Kidney epithelial cell (primary cell): ENCODE measurements at regions not wholly inside any gene's neighbourhood (a gene's known extent, or its start where the extent isn't known, plus 50 kb on each side); places are given as distances from the start of the nearest gene placed in this dataset.

Experiments
- DNase-seq: peaks from one replicate; pipeline ENCODE4 v3.0.0-alpha.2; 2010; ENCODE audit warnings: low read depth
- H3K27me3 ChIP-seq: 2 replicates; pipeline ENCODE4 v1.6.0; 2011; ENCODE audit warnings: low read length; ENCODE audit not compliant: control insufficient read depth, insufficient read depth
- H3K36me3 ChIP-seq: 2 replicates; pipeline ENCODE4 v1.5.1; 2011; ENCODE audit warnings: low read length; ENCODE audit not compliant: control insufficient read depth, insufficient read depth
- H3K4me3 ChIP-seq: 2 replicates; pipeline ENCODE4 v1.5.1; 2011; ENCODE audit warnings: low read depth, mild to moderate bottlenecking, control low read depth, low read length
- TF ChIP-seq, protein P1 (sequence below): IDR thresholded peaks from 2 replicates; pipeline ENCODE4 v1.5.1; 2011; ENCODE audit warnings: mild to moderate bottlenecking, moderate library complexity, low read length, control low read depth, inconsistent platforms; ENCODE audit not compliant: insufficient read depth, poor library complexity, severe bottlenecking

DNA sequence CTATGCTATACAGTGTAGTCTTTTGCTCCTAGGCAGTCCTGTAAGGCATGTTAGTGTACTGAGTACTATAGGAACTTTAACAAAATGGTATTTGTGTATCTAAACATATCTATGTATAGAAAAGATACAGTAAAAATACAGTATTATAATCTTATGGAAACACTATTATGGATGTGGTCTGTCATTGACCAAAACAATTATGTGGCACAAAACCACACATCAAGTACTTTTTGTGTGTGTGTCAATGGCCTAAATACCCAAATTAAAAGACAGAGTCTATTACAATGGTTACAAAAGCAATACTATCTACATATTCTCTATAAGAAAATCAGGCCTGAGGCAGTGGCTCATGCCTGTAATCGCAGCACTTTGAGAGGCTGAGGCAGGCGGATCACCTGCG is 610.2 kb upstream of the NDST4 start:
- no peak for DNase-seq
- no peak overlapping the region for H3K4me3 ChIP-seq
- H3K36me3 ChIP-seq, result no peaks in the 10 kb centered on the region
- TF ChIP-seq, protein P1, sequence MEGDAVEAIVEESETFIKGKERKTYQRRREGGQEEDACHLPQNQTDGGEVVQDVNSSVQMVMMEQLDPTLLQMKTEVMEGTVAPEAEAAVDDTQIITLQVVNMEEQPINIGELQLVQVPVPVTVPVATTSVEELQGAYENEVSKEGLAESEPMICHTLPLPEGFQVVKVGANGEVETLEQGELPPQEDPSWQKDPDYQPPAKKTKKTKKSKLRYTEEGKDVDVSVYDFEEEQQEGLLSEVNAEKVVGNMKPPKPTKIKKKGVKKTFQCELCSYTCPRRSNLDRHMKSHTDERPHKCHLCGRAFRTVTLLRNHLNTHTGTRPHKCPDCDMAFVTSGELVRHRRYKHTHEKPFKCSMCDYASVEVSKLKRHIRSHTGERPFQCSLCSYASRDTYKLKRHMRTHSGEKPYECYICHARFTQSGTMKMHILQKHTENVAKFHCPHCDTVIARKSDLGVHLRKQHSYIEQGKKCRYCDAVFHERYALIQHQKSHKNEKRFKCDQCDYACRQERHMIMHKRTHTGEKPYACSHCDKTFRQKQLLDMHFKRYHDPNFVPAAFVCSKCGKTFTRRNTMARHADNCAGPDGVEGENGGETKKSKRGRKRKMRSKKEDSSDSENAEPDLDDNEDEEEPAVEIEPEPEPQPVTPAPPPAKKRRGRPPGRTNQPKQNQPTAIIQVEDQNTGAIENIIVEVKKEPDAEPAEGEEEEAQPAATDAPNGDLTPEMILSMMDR, result no peak
- no peaks in the 10 kb centered on the region for H3K27me3 ChIP-seq

GRCh38 chr4:115720611-115721010 is 607.2 kb upstream of the NDST4 start:
- TF ChIP-seq, protein P1, result no peak
- Histone ChIP-seq H3K27me3 (no peaks in the 10 kb centered on the region), H3K4me3 (no peak overlapping the region), H3K36me3 (no peaks in the 10 kb centered on the region)
- DNase-seq, result no peak

DNA sequence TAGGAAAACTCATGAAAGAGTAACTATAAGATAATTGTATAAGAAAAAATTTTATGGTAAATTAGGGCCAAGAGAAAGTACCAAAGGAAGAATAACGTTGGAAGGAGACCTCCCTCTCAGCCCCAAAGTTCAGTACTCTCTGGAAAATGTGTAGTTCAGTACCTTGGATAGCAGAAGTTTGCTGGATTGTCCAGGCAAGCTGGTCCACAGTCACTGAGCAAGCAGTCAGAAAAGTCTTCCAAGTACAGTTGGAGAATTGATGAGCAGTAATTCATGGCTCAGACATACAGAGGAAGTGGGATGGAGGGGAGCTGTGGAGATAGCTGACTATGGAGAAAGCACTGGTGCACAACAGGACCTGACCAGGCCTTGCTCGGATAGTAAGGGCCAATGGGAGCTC is 598.2 kb upstream of the NDST4 start:
- H3K4me3 ChIP-seq, result no peak overlapping the region
- no peaks in the 10 kb centered on the region for H3K36me3 ChIP-seq
- no peaks in the 10 kb centered on the region for H3K27me3 ChIP-seq
- TF ChIP-seq, protein P1, result no peak
- no peak for DNase-seq

DNA sequence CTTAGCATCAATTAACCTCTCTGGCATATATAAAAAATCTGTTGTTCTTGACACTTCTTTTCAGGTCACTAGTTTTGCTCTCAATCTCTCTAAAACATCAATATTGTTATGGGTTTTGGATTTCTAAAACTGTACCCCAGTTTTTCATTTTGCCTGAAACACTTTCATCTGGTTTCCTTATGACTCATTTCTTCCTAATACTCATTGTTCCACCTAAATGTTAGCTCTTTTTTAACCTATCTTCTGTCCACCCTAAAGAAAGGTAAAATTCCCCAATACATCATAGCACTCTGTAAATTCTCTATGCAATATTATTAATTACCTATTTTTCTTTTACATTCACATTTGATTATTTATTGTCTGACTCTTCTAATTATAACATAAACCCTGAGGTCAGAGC is 575.5 kb upstream of the NDST4 start:
- TF ChIP-seq, protein P1, result no peak
- H3K4me3 ChIP-seq, result no peak overlapping the region
- DNase-seq, result no peak
- no peaks in the 10 kb centered on the region for H3K27me3 ChIP-seq
- H3K36me3 ChIP-seq, result no peaks in the 10 kb centered on the region

DNA sequence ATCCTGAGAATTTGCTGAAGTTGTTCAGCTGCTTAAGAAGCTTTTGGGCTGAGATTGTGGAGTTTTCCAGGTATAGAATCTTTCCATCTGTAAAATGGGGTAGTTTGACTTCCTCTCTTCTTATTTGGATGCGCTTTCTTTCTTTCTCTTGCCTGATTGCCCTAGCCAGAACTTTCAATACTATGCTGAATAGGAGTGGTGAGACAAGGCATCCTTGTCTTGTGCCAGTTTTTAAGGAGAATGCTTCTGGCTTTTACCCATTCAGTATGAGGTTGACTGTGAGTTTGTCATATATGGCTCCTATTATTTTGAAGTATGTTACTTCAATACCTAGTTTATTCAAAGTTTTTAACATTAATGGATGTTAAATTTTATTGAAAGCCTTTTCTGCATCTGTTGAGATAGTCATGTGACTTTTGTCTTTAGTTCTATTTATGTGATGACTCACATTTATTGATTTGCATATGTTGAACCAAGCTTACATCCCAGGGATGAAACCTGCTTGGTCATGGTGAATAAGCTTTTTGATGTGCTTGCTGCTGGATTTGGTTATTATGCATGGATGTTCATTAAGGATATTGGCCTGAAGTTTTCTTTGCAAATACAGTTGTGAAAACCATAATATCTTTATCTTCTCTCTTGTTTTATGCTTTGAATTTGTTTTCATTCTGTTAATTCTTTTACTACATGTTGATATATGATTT is 573.8 kb upstream of the NDST4 start:
- TF ChIP-seq, protein P1, result no peak
- Histone ChIP-seq H3K36me3 (no peaks in the 10 kb centered on the region), H3K4me3 (no peak overlapping the region), H3K27me3 (no peaks in the 10 kb centered on the region)
- no peak for DNase-seq

- TF ChIP-seq, protein P1, result no peak
- no peak for DNase-seq
- Histone ChIP-seq H3K36me3 (no peaks in the 10 kb centered on the region), H3K4me3 (no peak overlapping the region), H3K27me3 (no peaks in the 10 kb centered on the region)
Observed at GRCh38 chr4:115678425-115678941, 565.1 kb upstream of the NDST4 start.
